Glomerular visceral epithelial cell (primary cell): ENCODE measurements at regions not wholly inside any gene's neighbourhood (a gene's known extent, or its start where the extent isn't known, plus 50 kb on each side); places are given as distances from the start of the nearest gene placed in this dataset.
"Not testable (repeated sequence)": the region's sequence is repeated elsewhere in the genome, so short reads cannot be mapped to it uniquely, and the experiment has no call there.

Source experiments
- DNase-seq: peaks from one replicate; pipeline ENCODE4 v3.0.0-alpha.2; 2016; ENCODE audit errors: extremely low spot score

DNA sequence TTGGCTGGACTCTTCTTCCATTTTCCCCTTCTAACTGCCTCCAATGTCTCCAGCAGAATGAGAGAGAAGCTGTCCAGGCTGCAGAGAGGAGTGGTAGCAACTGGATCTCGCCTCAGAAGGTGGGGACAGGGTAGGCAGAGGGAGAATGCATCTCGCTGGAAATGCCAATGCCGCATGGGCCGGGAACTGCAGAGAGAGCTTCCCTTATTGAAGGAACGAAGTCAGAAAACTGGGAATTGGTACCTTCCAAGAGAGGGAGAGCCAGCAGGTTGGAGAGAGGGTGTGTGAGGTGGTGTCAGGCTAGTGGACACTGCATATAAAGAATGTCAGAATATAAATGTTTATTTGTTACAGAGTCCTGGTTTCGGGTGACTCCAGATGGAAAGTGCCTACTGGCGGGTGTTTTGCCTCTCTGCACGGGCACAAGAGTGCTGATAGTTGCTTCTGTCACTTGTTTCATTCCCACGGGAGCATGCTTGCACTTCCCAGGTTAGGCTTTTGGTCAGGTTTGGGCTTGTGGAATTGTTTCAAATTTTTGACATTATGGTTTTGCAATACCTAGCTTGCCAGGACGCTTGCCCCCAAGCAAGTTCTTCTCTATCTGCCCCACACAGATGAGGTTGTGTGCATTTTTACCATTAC, 156.8 kb upstream of the STS start:
- no peak for DNase-seq

DNA sequence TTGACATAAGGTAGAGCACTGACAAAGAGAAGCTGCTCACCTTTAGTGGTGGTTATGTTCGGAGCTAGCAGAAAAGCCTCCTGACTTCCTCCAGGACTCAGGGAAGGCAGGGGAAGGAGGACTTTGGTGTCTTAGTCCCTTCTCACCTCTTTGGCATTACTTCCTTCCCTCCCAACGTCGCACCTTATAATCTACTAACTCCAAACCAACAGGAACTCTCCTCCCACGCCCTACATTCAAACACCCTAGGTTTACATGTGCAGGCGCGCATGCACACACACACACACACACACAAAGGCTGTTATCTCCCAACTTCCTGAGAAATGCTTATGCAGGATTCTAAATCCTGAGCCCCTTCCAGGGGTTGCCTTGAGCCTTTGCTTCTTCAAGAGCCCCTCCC, 157.7 kb upstream of the STS start:
- no peak for DNase-seq

DNA sequence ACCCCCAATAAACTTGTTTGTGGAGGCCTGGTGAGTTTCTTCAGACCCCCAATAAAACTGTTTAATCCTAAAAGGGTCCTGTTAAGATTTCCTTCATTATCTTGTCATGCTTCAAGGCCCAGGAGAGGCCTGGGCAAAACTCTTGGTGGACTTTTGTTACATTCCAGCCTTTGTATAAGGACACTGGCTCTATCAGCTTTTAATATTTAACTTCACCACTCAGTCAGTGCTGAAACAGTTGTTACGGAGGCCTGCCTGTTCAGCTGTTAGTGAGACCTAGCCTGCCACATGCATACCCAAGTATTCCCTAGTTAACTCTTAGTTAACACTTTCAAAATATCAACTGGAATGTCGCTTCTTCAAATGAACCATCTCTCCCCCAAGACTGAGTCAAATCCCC, 158.8 kb upstream of the STS start:
- DNase-seq, result not testable (repeated sequence)

DNA sequence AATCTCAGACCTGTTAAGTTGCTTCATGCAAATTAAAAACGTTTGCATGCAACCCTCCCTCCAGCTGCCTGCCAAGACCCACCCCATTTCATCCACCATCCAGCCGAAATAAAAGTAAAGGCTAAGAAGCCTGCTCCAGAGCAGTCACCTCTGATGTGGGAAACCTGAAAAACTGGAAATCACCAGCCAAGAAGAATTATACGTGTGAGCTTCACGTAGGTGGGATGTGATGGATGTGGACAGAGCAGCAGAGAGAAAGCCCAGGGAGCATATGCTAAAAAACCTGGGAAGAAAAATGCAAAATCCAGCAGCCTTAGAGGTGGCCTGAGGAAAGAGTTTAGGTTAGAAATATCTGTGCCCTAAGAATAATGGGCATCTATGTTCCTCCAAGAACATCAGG, 160.6 kb upstream of the STS start:
- no peak for DNase-seq

DNA sequence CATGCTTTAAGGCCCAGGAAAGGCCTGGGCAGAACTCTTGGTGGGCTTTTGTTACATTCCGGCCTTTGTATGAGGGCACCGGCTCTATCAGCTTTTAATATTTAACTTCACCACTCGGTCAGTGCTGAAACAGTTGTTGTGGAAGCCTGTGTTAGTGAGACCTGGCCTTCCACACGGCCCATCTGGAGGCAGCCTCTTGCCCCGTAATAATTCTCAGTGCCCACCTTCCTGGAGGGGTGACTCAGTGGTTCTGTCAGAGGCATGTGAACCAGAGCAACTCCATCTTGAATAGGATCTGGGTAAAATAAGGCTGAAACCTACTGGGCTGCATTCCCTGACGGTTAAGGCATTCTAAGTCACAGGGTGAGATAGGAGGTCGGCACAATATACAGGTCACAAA, 162.0 kb upstream of the STS start:
- no peak for DNase-seq

DNA sequence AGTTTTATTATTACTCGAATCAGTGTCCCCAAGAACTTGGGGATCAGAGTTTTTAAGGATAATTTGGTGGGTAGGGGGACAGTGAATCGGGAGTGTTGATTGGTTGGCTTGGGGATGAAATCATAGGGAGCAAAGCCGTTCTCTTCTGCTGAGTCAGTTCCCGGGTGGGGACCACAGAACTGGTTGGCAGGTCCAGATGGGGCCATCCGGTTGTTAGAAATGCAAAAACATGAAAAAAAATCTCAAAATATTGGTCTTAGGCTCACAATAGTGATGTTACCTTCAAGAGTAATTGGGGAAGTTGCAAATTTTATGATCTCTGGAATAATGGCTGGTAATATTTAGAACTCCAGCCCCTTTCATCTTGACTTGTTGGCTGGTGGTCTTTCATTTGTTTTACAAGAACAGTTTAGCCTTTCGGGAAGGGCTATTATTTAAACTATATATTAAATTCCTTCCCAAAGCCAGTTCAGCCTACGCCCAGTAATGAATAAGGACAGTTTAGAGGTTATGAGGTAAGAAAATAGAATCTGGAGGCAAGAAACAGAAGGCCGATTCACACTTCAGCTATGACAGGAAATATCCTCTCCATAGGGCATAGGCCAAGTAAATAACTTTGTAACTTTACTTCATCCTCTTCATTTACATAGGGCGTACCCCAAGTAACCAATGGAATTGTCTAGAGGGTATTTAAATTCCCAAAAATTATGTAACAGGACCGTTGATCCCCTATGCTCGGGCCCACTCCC, 164.1 kb upstream of the STS start:
- DNase-seq, result no peak

DNA sequence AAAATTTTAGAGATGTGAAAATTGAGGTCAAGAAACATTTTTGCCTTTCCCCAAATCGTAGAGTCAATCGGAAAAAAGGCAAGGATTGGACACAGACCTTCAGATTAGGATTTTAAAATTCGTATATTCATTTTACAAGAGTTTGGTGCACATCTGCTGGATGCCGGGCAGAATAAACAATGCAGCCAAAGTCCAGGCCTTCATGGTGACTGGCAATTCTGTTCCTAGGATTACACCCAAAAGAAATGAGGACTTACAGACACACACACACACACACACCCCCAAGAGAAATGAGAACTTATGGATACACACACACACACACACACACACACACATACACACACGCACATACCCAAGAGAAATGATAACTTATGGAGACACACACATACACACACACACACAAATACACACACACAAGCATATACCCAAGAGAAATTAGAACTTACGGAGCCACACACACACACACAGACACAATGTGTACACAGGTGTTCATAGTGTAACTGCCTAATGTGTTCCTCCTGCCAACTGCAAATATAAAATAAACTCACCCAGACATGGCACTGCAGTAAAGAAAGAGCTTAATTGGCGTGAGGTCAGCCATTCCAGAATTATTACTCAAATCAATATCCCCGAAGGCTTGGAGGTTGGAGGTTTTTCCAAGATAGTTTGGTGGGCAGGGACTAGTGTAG, 165.7 kb upstream of the STS start:
- no peak for DNase-seq

DNA sequence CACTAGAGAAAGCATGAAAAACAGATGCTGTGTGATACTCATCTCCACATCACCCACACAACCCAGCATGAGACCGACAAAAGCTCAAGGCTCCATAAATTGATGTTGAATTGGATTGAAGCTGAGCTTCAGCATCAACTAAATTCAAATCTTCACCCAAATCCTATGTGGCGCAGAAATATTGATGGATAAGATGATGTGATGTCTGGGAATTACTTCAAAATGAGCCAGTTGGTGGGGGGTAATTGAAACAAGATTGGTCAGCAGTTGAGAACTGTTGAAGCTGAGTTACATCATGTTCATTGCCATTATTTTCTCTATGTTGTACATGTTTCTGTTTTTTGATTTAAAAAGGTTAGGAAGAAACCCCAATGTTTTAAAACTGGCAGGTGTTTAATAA, 166.5 kb upstream of the STS start:
- DNase-seq, result no peak

DNA sequence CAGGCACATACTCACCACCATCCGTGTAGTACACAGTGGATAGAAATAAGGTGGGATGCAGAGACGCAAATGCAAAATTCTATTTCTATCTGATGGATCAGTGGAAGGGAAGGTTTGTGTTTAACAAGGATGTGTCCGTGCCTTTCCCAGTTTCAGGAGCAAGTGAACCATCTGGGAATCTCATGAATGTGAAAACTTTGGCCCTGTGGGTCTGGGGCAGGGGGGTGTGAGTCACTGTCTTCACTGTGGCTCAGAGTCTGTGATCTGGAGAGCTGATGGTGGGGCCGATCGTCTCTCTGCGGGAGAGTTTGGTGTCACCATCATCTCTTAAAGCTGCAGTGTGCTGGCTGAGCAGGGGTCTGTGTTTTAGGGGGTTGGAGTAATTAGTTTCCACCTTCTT, 179.3 kb upstream of the STS start:
- DNase-seq, result peak; percentile 8

DNA sequence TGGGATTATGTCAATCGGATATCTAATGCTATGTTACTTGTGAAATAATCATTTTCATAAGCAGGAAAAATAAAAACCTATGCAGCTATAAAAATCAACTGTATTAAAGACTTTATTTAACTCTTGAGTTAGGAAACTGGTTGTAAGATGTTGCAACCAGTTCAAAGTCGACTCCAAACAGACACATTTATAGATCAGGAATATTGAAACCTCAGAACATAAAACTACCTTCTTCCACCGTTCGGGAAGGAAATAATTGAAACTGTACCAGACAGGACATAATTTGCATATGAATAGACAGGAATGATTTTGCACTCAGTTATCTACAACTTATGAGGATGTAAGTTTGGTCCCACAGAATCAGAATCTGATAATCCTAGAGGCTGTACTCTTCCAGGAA, 181.8 kb upstream of the STS start:
- DNase-seq, result no peak

DNA sequence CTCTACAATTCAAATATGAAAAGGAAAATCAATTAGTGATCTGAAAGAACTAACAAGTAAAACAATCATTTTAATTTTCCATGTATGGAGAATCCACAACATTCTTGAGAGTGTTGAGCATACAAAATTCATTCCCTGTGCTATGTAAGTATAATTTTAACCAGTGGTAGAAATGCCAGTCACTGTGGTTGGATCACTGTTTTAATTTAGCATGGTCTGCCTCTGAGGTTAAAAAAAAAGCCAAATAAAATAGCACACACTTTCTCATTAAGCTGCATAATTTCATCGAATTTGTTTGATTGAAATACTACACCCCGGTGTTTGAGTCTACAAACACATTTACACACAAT, 185.5 kb upstream of the STS start:
- DNase-seq, result no peak

DNA sequence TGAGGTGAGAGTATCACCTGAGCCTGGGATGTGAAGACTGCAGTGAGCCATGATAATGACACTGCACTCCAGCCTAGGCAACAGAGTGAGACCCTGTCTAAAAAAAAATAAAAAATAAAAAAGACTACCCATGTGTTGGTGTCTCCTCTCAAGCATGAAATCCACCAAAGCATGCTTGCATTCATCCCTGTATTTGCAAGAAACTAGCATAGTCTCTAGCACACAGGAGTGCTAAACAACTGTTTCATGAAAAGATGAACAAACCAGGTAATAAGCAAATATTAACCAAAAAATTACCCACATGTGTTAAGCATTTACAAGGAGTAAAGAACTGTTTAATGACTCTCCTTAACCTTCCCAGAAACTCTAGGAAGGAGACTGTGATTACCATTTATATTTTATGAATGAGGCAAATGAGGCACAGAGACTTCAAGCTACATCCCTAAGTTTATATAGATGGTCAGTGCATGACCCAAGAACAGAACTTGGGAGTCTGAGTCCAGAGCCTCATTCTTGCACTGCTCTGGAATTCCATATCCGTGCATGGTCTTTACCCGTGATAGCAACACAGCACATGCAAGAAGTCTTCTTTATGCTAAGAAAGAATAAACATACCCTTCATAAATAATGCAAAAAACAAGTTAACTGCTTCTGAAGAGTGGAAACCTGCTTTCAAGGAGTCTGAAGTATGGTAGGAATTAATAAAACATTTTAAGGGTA, 186.1 kb upstream of the STS start:
- DNase-seq, result no peak

DNA sequence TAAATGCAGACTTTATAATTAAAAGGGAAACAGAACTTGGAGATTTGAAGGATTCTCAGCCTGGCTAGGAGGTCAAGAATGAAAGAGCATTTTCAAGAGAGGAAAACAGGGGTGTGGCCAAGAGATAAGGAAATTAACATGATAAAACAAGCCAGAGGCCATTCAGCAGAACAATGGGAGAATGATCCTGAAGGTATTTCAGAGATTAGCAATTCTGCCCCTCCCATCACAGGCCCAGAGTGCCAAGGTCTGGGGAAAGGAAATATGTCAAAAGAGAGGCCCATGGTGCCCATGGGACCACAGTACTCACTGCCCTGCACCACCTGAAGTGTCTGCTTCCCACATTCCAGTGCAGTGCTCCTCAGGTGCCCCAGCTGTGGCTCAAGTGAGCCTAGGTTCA, 188.5 kb upstream of the STS start:
- DNase-seq, result no peak

DNA sequence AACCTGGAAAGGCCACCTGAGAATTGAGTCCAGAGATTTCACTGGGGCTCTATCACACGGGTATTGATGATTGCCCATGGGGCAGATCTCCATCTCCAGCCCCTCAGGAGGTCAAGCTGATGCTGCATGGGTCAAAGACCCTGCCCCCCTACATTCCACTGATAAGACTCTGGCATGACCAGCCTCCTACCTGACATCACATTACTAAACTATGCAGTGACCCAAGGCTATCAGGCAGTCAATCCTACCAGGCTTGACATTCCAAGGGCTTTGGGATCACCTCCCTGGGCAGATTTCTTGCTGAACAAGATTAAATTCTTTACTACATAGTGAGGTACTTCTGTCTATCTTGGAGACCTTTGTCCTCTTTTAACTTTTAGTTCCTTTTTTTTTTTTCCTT, 192.7 kb upstream of the STS start:
- DNase-seq, result no peak

DNA sequence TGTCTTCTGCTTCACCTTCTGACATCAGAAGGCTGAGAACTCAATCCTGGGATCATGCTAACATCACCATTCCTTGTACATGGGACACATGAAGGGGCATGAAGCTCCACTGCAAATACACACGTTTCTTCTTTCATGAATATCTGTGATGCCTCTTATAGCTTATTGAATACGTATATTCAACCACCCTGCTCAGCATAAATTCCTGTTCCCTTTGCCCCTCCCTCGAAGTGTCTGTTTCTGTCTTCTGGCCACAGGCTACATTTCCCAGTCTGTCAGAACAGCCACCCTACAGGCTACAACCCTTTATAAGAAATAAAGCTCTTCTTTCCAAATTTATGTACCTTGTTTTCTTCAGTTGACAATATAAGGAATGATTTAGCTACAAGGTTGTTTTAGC, 201.3 kb upstream of the STS start:
- no peak for DNase-seq

DNA sequence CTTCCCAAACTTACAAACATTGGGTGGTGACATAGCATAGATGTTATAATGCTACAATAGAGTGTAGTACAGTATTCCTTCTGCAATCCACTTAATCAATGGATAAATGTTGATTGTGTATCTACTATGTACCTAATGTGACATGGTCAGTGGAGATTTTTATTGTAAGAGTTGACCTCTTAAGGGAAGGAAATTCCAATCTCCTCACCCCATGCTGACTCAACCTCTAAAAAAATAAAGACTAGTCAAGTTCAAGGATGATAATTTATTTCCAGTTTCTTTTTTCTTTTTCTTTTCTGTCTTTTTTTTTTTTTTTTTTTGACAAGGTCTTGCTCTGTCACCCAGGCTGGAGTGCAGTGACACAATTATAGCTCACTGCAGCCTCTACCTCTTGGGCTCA, 206.5 kb upstream of the STS start:
- no peak for DNase-seq

DNA sequence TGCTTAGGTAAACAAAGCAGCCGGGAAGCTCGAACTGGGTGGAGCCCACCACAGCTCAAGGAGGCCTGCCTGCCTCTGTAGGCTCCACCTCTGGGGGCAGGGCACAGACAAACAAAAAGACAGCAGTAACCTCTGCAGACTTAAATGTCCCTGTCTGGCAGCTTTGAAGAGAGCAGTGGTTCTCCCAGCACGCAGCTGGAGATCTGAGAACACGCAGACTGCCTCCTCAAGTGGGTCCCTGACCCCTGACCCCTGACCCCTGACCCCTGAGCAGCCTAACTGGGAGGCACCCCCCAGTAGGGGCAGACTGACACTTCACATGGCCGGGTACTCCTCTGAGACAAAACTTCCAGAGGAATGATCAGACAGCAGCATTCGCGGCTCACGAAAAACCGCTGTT, 214.6 kb upstream of the STS start:
- not testable (repeated sequence) for DNase-seq

DNA sequence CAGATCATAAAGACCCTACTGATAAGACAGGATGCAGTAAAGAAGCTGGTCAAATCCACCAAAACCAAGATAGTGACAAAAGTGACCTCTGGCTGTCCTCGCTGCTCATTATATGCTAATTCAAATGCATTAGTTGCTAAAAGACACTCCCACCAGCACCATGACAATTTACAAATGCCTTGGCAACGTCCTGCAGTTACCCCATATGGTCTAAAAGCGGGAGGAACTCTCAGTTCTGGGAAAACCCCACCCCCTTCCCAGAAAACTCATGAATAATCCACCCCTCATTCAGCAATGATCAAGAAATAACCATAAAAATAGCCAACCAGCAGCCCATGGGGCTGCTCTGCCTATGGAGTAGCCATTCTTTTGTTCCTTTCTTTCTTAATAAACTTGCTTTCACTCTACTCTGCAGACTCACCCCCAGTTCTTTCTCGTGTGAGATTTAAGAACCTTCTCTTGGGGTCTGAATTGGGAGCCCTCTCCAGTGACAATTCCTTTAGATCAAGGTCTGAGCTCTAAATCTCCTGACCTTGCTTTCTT, 217.1 kb upstream of the STS start:
- no peak for DNase-seq

DNA sequence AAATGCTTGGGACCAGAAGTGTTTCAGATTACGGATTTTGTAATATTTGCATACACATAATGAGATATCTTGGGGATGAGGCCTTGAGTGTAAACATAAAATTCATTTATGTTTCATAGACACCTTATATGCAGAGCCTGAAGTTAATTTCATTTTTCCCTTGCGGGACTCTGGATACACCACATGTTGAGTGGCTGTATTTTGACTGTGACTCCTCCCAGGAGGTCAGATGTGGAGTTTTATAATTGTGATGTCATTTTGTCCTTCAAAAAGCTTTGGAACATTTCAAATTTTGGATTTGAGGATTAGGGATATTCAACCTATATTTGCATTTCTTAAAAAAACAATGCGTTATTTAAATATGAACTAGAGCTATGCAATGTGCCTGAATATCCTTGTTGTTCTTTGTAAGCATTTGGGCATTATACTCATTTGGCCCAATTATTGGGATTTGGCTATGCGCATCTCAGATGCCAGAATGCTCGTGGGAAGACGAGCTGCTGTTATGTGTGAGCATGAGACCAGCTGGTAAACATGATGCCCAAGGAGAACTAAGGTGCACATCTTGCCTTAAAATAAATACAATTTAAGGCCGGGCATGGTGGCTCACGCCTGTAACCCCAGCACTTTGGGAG, 223.0 kb upstream of the STS start:
- no peak for DNase-seq

DNA sequence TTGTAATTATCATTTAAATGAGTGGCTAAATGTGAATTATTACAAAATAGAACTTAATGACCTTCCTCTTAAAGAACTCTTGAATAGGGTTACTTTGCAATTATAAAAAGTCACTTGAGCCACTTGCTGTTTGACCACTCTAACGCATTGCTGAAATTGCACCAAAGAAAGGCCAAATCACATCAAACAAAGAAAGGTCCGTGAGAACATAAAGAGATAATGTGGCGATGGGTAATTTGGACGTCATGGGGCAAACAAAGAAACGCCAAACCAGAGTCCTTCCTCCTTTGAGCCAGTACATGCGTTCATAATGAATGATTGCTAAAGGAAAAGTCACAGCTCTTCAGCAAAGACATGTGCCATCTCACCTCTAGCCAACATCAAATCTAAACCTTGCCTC, 229.8 kb upstream of the STS start:
- no peak for DNase-seq

DNA sequence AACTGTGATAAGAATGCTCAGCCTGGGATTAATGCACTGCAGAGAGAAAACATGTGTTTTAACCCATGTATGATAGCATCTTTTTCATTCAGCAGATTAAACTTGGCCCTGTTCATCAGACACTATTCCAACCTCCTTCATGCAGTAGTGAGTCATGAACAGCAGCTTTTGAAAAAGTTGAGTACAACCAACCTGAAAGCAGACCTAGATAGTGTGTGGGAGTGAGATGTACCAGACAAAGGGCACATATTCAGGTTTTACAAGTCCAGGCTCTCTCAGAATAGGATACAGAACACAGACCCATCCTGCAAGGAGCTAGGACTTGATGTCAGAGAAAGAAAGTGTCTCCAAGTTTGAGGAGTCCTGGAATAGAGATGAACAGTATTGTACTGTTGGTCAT, 237.3 kb upstream of the STS start:
- no peak for DNase-seq

DNA sequence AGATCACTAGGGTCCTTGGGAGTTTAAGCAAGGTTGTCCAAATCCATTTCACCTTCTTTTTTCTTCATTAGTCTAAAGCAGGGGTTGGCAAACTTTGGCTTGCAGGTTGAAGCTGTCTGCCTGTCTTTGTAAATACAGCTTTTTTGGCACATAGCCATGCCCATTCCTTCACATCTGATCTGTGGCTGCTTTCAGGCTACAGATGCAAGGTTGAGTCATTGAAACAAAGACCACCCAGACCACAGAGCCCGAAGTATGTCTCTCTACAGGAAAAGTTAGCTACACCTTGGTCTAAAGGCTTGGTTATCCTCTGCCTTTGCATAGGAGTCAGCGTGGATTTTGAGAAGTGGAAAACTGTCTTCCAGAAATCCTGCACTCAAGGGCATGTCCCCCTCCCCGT, 238.1 kb upstream of the STS start:
- DNase-seq, result no peak
